Naive B cell (primary cell): ENCODE measurements at regions not wholly inside any gene's neighbourhood (a gene's known extent, or its start where the extent isn't known, plus 50 kb on each side); places are given as distances from the start of the nearest gene placed in this dataset.
A peak's percentile ranks its signal among the peaks of the same experiment; 100 is the strongest.

Experiments used
- ATAC-seq, 2 donors: fragments of 150-1000 bp; cut with Tn5 transposase; 2 replicates each; pipeline ENCODE4 v1.10.0; 2021; ENCODE audit warnings: low read depth in 2 of 2, mild to moderate bottlenecking in 2 of 2, moderate library complexity in 2 of 2
- DNase-seq: peaks from one replicate; pipeline ENCODE4 v3.0.0; 2022
- H3K27ac Mint-ChIP-seq, 6 donors: one replicate each; pipeline ENCODE4 v1.8.0; 2020 to 2022; ENCODE audit warnings: mild to moderate bottlenecking in 6 of 6, mixed read lengths in 6 of 6, moderate library complexity in 5 of 6, inconsistent platforms in 2 of 6
- H3K27me3 Mint-ChIP-seq, 3 donors: one replicate each; pipeline ENCODE4 v1.8.0; 2021 to 2022; ENCODE audit warnings: mixed read lengths in 3 of 3, mild to moderate bottlenecking in 1 of 3
- H3K36me3 Mint-ChIP-seq, 2 donors: one replicate each; pipeline ENCODE4 v1.8.0; 2020 to 2022; ENCODE audit warnings: mixed read lengths in 2 of 2, inconsistent platforms in 1 of 2, mild to moderate bottlenecking in 1 of 2
- H3K4me1 Mint-ChIP-seq, 3 donors: one replicate each; pipeline ENCODE4 v1.8.0; 2020 to 2022; ENCODE audit warnings: mixed read lengths in 3 of 3, inconsistent platforms in 1 of 3, mild to moderate bottlenecking in 1 of 3, moderate library complexity in 1 of 3
- H3K4me3 Mint-ChIP-seq, 8 donors: one replicate each; pipeline ENCODE4 v1.8.0; 2020 to 2022; ENCODE audit warnings: mild to moderate bottlenecking in 8 of 8, mixed read lengths in 8 of 8, moderate library complexity in 8 of 8, inconsistent platforms in 2 of 8
- H3K9me3 Mint-ChIP-seq, 7 donors: one replicate each; pipeline ENCODE4 v1.8.0; 2020 to 2022; ENCODE audit warnings: mixed read lengths in 7 of 7, mild to moderate bottlenecking in 5 of 7, inconsistent platforms in 2 of 7, moderate library complexity in 1 of 7

DNA sequence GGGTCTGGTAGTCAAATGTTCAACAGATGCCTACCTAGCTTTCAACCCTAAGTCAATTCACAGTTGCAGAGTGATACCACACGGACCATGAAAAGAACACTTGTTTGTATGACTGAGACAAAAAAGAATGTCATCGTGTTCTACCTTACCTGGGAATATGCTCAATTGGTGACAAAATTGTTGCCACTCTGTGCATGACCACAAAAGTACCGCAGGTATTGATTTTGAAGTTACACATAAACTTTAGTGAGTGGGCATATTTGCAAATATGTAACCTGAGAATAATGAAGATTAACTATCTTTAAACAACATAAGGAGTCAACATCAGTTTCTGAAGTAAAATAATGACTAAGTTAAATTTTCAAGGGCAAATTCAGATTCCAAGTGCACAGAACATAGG, 53.4 kb upstream of the SNRPN start:
- no peak for DNase-seq
- Mint-ChIP-seq H3K4me3 (no peak overlapping the region), H3K36me3 (peaks cover 0 to 5% of the 10 kb centered on the region in 2 donors), H3K9me3 (peaks cover 9 to 28% (median 14%) of the 10 kb centered on the region in 7 donors), H3K27ac (peak overlapping the region in 1 of 6 donors; percentile 8), H3K27me3 (no peaks in the 10 kb centered on the region), H3K4me1 (no peaks in the 10 kb centered on the region)
- no peak for ATAC-seq
